Esophagus squamous epithelium (tissue), 5 donors: ENCODE measurements at regions not wholly inside any gene's neighbourhood (a gene's known extent, or its start where the extent isn't known, plus 50 kb on each side); places are given as distances from the start of the nearest gene placed in this dataset.
A peak's percentile ranks its signal among the peaks of the same experiment; 100 is the strongest.

Experiments used
- DNase-seq: peaks from one replicate; lab custom pipeline; 2025; lab: John Stamatoyannopoulos, UW
- H3K27ac ChIP-seq, 4 donors: fragments of 200-600 bp; sonication (generic); one replicate each; pipeline ENCODE4 v1.5.1; 2016 to 2019; ENCODE audit warnings: mild to moderate bottlenecking in 1 of 4
- H3K27me3 ChIP-seq, 4 donors: fragments of 200-600 bp; sonication (generic); 1 replicate in 3 of 4; 2 replicates in 1 of 4; pipeline versions ENCODE4 v1.5.1 to v1.6.0; 2017 to 2021; ENCODE audit warnings: antibody characterized with exemption in 1 of 4
- H3K36me3 ChIP-seq, 3 donors: fragments of 200-600 bp; sonication (generic); one replicate each; pipeline ENCODE4 v1.5.1; 2016 to 2019
- H3K4me1 ChIP-seq, 3 donors: fragments of 200-600 bp; sonication (generic); one replicate each; pipeline ENCODE4 v1.5.1; 2017 to 2019
- H3K4me3 ChIP-seq, 4 donors: fragments of 200-600 bp; sonication (generic); 1 replicate in 3 of 4; 2 replicates in 1 of 4; pipeline ENCODE4 v1.5.1; 2016 to 2019; ENCODE audit warnings: mild to moderate bottlenecking in 2 of 4, moderate library complexity in 1 of 4
- H3K9me3 ChIP-seq, 3 donors: fragments of 200-600 bp; sonication (generic); one replicate each; pipeline ENCODE4 v1.5.1; 2016 to 2019
- POLR2A ChIP-seq, 4 donors: fragments of 450-650 bp; IDR thresholded peaks; one replicate each; pipeline ENCODE4 v1.6.1; 2017; ENCODE audit warnings: antibody characterized with exemption in 4 of 4, mild to moderate bottlenecking in 4 of 4, moderate library complexity in 3 of 4
- WGBS, 2 donors: methylation state at CpG; one replicate each; pipeline ENCODE4 v1.1.5; 2018; 5-methylcytosine and 5-hydroxymethylcytosine counted together
- intact Hi-C: fragments of 100-400 bp; cut with DNase I; formaldehyde crosslinking; loops from one replicate; pipeline ENCODE4 v1.15.0; 2022
- TF ChIP-seq, protein P1 (sequence below), 6 experiments: fragments of 450-650 bp in 4 of 6; fragments of 200-600 bp in 2 of 6; sonication (generic) in 2 of 6; IDR thresholded peaks; one replicate each; pipeline ENCODE4 v1.5.1; 2016 to 2019; ENCODE audit warnings: antibody characterized with exemption in 6 of 6, mild to moderate bottlenecking in 4 of 6, moderate library complexity in 4 of 6
- donor health status: DM: yes; HTN: yes; CAD: no.

DNA sequence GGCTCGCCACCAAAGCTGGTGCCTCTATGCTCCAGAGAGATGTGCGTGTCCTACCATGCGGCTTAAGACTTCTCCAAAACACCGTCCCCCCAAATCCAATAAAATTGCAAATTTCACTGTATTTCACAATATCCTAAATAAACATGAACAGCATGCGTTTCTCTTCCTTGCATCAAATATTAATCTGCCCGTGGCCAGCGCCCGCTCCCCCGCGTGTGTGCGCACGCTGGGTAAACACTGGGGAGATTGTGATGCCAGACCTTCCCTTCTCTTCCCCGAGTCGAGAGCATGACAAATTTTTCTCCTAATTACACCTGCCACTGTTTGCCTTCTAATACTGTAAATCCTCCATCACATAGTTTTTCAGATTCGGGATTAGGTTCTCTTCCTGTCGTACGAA is 148.1 kb downstream of the MRM1 start:
- DNase-seq = no peak
- H3K27me3 ChIP-seq = peaks cover 0 to 63% (median 0%) of the 10 kb centered on the region in 4 donors
- WGBS, 2 donors = 37 to 49% methylated on average over 16 to 17 of the region's 17 CpGs

DNA sequence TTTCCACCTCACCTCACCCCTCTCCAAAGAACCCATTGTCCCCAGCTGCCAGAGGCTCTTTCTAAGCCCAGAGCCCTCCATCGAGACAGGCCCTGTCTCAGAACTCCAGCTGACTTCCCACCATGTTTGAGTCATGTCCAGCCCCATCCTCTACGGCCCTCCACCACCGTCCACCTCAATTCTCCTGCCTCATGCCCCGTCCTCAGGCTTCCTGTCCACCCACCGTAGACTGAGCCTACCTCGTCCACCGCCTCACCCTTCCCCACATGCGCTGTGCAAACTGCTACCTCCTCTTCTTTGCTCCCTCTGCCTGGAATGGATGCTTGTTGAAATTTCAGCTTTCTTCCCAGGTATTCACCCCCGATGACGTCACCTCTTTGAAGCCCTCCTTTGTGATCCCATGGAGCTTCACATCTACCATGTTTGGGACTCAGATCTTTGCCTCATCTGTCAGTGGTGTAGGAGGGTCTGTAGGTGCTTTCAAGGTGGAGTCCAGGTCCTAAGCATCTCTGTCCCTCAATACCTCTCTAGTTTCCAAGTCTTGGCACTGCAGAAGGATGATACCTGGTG is 149.0 kb downstream of the MRM1 start:
- no peaks in the 10 kb centered on the region for H3K4me1 ChIP-seq
- TF ChIP-seq, protein P1, sequence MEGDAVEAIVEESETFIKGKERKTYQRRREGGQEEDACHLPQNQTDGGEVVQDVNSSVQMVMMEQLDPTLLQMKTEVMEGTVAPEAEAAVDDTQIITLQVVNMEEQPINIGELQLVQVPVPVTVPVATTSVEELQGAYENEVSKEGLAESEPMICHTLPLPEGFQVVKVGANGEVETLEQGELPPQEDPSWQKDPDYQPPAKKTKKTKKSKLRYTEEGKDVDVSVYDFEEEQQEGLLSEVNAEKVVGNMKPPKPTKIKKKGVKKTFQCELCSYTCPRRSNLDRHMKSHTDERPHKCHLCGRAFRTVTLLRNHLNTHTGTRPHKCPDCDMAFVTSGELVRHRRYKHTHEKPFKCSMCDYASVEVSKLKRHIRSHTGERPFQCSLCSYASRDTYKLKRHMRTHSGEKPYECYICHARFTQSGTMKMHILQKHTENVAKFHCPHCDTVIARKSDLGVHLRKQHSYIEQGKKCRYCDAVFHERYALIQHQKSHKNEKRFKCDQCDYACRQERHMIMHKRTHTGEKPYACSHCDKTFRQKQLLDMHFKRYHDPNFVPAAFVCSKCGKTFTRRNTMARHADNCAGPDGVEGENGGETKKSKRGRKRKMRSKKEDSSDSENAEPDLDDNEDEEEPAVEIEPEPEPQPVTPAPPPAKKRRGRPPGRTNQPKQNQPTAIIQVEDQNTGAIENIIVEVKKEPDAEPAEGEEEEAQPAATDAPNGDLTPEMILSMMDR (IDR thresholded peaks at IDR 0.05) = no peak
- no peak for TF ChIP-seq POLR2A (IDR thresholded peaks at IDR 0.05)
- H3K36me3 ChIP-seq = no peaks in the 10 kb centered on the region
- WGBS, 2 donors = 85% methylated on average over 10 of the region's 10 CpGs
- peaks cover 0 to 72% (median 0%) of the 10 kb centered on the region in 4 donors for H3K27me3 ChIP-seq
- H3K4me3 ChIP-seq = no peak overlapping the region
- no peak overlapping the region for H3K27ac ChIP-seq
- DNase-seq = no peak
- intact Hi-C loops = no loop called here
- no peaks in the 10 kb centered on the region for H3K9me3 ChIP-seq

More for the DNA sequence above, 148.1 kb downstream of the MRM1 start:
- H3K27ac ChIP-seq = no peak overlapping the region
- TF ChIP-seq, protein P1 (IDR thresholded peaks at IDR 0.05) = no peak
- no peak for TF ChIP-seq POLR2A (IDR thresholded peaks at IDR 0.05)
- intact Hi-C loops = no loop called here
- H3K36me3 ChIP-seq = no peaks in the 10 kb centered on the region
- H3K9me3 ChIP-seq = no peaks in the 10 kb centered on the region
- no peak overlapping the region for H3K4me3 ChIP-seq
- no peaks in the 10 kb centered on the region for H3K4me1 ChIP-seq

DNA sequence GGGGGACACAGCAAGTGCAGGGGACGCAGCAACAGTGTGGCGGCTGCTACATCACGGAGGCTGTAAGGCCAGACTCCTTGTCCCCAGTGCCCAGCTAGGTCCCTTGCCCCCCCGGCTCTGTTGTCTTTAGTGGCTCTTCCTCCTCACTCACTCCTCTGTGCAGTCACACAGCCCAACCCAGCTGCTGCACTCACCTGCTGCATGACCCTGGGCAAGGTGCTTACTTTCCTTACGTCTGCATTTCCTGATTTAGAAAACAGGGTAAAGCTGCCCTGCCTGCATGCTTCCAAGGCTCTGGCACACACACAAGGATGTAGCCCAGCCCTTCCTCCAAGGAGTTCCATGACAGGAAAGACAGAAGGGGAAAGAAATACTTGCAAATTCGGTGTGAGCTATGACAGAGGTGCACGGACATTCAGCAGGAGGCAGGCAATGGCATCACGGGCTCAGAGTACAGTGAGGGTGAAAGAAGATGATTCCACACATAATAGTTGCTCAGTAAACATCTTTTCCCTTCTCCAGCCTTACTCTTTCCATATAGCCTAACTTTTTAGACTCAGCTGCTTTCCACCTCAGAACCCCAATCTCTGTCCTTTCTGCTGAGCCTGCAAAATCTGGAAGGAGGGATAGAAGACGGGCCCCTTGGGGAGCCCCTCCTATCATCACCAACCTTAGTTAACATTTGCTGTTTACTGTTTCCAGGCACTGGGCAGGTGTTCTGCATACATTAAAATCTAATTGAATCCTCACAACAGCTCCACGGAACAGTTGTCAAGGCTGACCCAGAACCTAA is 150.9 kb downstream of the MRM1 start:
- intact Hi-C loops = no loop called here
- Histone ChIP-seq H3K4me3 (no peak overlapping the region), H3K27ac (no peak overlapping the region), H3K4me1 (no peaks in the 10 kb centered on the region), H3K27me3 (peaks cover 0 to 89% (median 0%) of the 10 kb centered on the region in 4 donors), H3K36me3 (no peaks in the 10 kb centered on the region), H3K9me3 (no peaks in the 10 kb centered on the region)
- WGBS, 2 donors = 60 to 65% methylated on average over 7 of the region's 10 CpGs
- DNase-seq = no peak
- TF ChIP-seq, protein P1 (IDR thresholded peaks at IDR 0.05) = no peak
- TF ChIP-seq POLR2A (IDR thresholded peaks at IDR 0.05) = no peak

DNA sequence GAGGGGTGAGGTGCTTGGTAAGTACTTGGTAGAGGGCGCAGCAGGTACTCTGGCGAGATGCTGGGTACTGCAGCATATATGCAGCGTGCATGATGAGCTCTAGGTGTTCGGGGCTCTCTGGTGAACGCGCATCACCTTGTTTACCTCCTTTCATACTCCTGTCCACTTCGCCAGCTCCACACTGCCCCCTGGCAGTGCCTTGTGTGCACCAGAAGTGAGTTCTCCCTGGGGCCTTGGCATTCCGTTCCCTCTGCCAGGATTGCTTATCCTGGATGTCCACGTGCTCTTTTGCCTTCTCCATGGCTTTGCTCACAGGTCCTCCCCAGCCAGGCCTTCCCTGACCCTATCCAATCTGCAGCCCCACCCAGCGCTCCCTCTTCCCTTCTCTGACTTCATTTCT is 154.2 kb downstream of the MRM1 start:
- H3K36me3 ChIP-seq = no peaks in the 10 kb centered on the region
- H3K4me1 ChIP-seq = no peaks in the 10 kb centered on the region
- intact Hi-C loops = no loop called here
- WGBS, 2 donors = 43 to 47% methylated on average over 10 of the region's 10 CpGs
- H3K9me3 ChIP-seq = no peaks in the 10 kb centered on the region
- TF ChIP-seq POLR2A (IDR thresholded peaks at IDR 0.05) = no peak
- TF ChIP-seq, protein P1 (IDR thresholded peaks at IDR 0.05) = peak in 3 of 6 experiments; percentile 12 to 38 (median 16)
- H3K27ac ChIP-seq = no peak overlapping the region
- no peak overlapping the region for H3K4me3 ChIP-seq
- H3K27me3 ChIP-seq = peaks cover 0 to 68% (median 0%) of the 10 kb centered on the region in 4 donors
- DNase-seq = no peak

DNA sequence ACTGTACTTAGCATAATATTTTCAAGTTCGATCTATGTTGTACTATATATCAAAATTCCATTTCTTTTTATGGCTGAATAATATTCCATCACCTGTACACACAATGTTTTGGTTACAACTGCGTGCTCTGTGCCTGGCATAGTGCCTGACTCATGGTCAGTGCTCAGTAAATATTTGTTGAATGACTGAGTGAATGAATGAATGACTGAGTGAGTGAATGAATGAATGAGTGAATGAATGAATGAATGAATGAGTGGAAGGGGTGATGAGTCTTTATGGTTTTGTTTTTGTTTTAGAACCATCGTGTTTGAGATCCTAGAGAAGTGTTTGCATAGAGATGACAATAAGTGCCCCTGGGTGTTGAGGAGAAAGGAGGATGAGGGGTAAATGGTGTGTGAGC is 155.3 kb downstream of the MRM1 start:
- Histone ChIP-seq H3K4me3 (no peak overlapping the region), H3K27ac (no peak overlapping the region), H3K36me3 (no peaks in the 10 kb centered on the region), H3K9me3 (no peaks in the 10 kb centered on the region), H3K4me1 (no peaks in the 10 kb centered on the region), H3K27me3 (peaks cover 0 to 61% (median 0%) of the 10 kb centered on the region in 4 donors)
- 69 to 87% methylated on average over 3 of the region's 3 CpGs for WGBS, 2 donors
- no peak for DNase-seq
- intact Hi-C loops = no loop called here
- no peak for TF ChIP-seq POLR2A (IDR thresholded peaks at IDR 0.05)
- TF ChIP-seq, protein P1 (IDR thresholded peaks at IDR 0.05) = no peak
